K562 (cell line): ENCODE measurements at regions not wholly inside any gene's neighbourhood (a gene's known extent, or its start where the extent isn't known, plus 50 kb on each side); places are given as distances from the start of the nearest gene placed in this dataset.

ENCODE experiments used
- EZH2 ChIP-seq: IDR thresholded peaks from 2 replicates; pipeline ENCODE4 v1.6.1; 2012; ENCODE audit warnings: low read depth, mild to moderate bottlenecking, inconsistent platforms, low read length, borderline replicate concordance
- SIN3B ChIP-seq: fragments of 450-650 bp; IDR thresholded peaks from 2 replicates; pipeline ENCODE4 v1.6.1; 2017; ENCODE audit warnings: low read depth, mild to moderate bottlenecking, moderate library complexity
- ZNF133 ChIP-seq: fragments of 250-450 bp; sonication (Bioruptor Pico); IDR thresholded peaks from 2 replicates; pipeline ENCODE4 v1.4.0; 2020; ENCODE audit warnings: mild to moderate bottlenecking

- TF ChIP-seq ZNF133 (CRISPR knock-in tag) (no peak), EZH2 (no peak), SIN3B (no peak)
Measured at GRCh38 chr4:31803526-31804195, 1083.5 kb downstream of the PCDH7 start.
